ENCODE measurements at regions not wholly inside any gene's neighbourhood (a gene's known extent, or its start where the extent isn't known, plus 50 kb on each side); places are given as distances from the start of the nearest gene placed in this dataset.
"Not testable (repeated sequence)": the region's sequence is repeated elsewhere in the genome, so short reads cannot be mapped to it uniquely, and the experiment has no call there.

GRCh38 chr17:37829592-37830123 lies 84.8 kb upstream of the HNF1B start:
- DNase-seq (ENCODE audit: low read depth in 4 of 4, low spot score in 3 of 4): no peak

- no peak for DNase-seq (ENCODE audit: low read depth in 4 of 4, low spot score in 3 of 4)
Measured at GRCh38 chr17:37828651-37829124, 83.8 kb upstream of the HNF1B start.

GRCh38 chr17:37827905-37828650 lies 83.2 kb upstream of the HNF1B start:
- no peak for DNase-seq (ENCODE audit: low read depth in 4 of 4, low spot score in 3 of 4)

- DNase-seq (ENCODE audit: low read depth in 4 of 4, low spot score in 3 of 4): no peak
Measured at GRCh38 chr17:37826497-37827430, 81.9 kb upstream of the HNF1B start.

- DNase-seq (ENCODE audit: low read depth in 4 of 4, low spot score in 3 of 4): no peak
Measured at GRCh38 chr17:37825851-37826250, 81.0 kb upstream of the HNF1B start.

- no peak for DNase-seq (ENCODE audit: low read depth in 4 of 4, low spot score in 3 of 4)
Measured at GRCh38 chr17:37824534-37825485, 80.0 kb upstream of the HNF1B start.

GRCh38 chr17:37823996-37824395 lies 79.1 kb upstream of the HNF1B start:
- no peak for DNase-seq (ENCODE audit: low read depth in 4 of 4, low spot score in 3 of 4)

- DNase-seq (ENCODE audit: low read depth in 4 of 4, low spot score in 3 of 4): no peak
Measured at GRCh38 chr17:37820995-37821713, 76.3 kb upstream of the HNF1B start.

- DNase-seq (ENCODE audit: low read depth in 4 of 4, low spot score in 3 of 4): no peak
Measured at GRCh38 chr17:37820313-37820994, 75.6 kb upstream of the HNF1B start.

GRCh38 chr17:37818689-37819088 lies 73.8 kb upstream of the HNF1B start:
- no peak for DNase-seq (ENCODE audit: low read depth in 4 of 4, low spot score in 3 of 4)

- no peak for DNase-seq (ENCODE audit: low read depth in 4 of 4, low spot score in 3 of 4)
Measured at GRCh38 chr17:37816950-37817349, 72.1 kb upstream of the HNF1B start.

- no peak for DNase-seq (ENCODE audit: low read depth in 4 of 4, low spot score in 3 of 4)
Measured at GRCh38 chr17:37815536-37815935, 70.7 kb upstream of the HNF1B start.

GRCh38 chr17:37813751-37814150 lies 68.9 kb upstream of the HNF1B start:
- no peak for DNase-seq (ENCODE audit: low read depth in 4 of 4, low spot score in 3 of 4)

GRCh38 chr17:37808846-37809245 lies 64.0 kb upstream of the HNF1B start:
- DNase-seq (ENCODE audit: low read depth in 4 of 4, low spot score in 3 of 4): not testable (repeated sequence)

GRCh38 chr17:37802712-37803416 lies 58.0 kb upstream of the HNF1B start:
- no peak for DNase-seq (ENCODE audit: low read depth in 4 of 4, low spot score in 3 of 4)

GRCh38 chr17:37802061-37802595 lies 57.3 kb upstream of the HNF1B start:
- DNase-seq (ENCODE audit: low read depth in 4 of 4, low spot score in 3 of 4): no peak

- DNase-seq (ENCODE audit: low read depth in 4 of 4, low spot score in 3 of 4): no peak
Measured at GRCh38 chr17:37801171-37801570, 56.3 kb upstream of the HNF1B start.

- no peak for DNase-seq (ENCODE audit: low read depth in 4 of 4, low spot score in 3 of 4)
Measured at GRCh38 chr17:37797206-37797605, 52.3 kb upstream of the HNF1B start.
